Activated gamma-delta T cell treated with Interleukin-2 at 50 U/mL for 16 hours (primary cell): ENCODE measurements at regions not wholly inside any gene's neighbourhood (a gene's known extent, or its start where the extent isn't known, plus 50 kb on each side); places are given as distances from the start of the nearest gene placed in this dataset.
"Not testable (repeated sequence)": the region's sequence is repeated elsewhere in the genome, so short reads cannot be mapped to it uniquely, and the experiment has no call there.

ENCODE experiments used
- DNase-seq: peaks from one replicate; pipeline ENCODE4 v3.0.0-alpha.2; 2020

DNA sequence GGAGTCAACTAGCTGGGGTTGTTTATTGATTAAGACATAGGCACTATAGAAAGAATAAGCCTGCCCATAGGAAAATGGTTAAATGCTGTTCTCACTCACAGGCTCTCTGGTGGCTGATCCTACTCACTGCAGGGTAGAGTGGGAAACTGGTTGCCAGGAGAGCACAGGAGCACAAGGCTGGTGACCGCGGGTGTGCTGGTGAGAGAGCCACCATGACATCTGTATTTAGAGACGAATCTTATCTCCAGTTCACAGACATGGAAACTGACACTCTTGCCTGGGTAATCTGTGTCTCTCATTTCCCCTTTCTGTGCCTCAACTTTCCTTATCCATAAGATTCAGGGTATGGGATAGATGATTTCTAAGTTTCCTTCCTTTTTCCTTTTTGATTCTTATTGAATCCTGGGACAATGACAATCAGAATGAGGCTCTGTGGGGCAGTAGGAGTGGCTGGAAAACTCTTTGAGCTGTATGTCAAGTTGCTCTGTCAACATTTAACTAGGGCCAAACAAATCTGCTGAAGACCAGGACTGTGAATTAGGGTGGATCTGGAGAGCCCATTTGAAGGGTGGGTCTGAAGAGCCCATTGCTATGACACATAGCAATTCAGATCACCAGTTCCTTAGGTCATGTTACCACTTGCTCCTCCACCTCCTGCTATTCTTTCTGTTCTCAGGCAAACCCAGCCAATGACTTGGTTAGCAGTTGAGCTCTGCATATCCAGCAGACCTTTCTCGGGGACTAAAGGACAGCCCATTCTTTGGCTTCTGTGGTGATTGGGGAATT, 286.1 kb upstream of the TBL1XR1 start:
- no peak for DNase-seq

DNA sequence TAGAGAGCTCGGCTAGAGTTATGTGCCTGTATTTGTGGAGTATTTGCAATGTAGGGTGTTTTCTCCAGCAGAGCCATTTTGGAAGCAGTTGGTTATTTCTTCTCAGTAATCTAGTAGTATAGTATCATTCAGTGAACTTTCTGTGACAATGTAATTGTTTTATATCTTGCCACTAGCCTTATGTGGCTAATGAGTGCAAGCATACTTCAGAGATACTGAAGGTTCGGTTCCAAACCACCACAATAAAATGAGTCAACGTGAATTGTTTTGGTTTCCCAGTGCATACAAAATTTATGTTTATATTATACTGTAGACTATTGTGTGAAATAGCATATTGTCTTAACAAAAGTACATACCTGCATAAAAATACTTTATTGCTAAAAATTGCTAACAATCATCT, 286.9 kb upstream of the TBL1XR1 start:
- DNase-seq, result no peak

- no peak for DNase-seq
Measured at GRCh38 chr3:177484926-177485325, 287.6 kb upstream of the TBL1XR1 start.

- no peak for DNase-seq
Measured at GRCh38 chr3:177487635-177488186, 290.4 kb upstream of the TBL1XR1 start.

GRCh38 chr3:177488740-177489139, 291.5 kb upstream of the TBL1XR1 start:
- DNase-seq, result no peak

GRCh38 chr3:177490626-177491025, 293.3 kb upstream of the TBL1XR1 start:
- no peak for DNase-seq

DNA sequence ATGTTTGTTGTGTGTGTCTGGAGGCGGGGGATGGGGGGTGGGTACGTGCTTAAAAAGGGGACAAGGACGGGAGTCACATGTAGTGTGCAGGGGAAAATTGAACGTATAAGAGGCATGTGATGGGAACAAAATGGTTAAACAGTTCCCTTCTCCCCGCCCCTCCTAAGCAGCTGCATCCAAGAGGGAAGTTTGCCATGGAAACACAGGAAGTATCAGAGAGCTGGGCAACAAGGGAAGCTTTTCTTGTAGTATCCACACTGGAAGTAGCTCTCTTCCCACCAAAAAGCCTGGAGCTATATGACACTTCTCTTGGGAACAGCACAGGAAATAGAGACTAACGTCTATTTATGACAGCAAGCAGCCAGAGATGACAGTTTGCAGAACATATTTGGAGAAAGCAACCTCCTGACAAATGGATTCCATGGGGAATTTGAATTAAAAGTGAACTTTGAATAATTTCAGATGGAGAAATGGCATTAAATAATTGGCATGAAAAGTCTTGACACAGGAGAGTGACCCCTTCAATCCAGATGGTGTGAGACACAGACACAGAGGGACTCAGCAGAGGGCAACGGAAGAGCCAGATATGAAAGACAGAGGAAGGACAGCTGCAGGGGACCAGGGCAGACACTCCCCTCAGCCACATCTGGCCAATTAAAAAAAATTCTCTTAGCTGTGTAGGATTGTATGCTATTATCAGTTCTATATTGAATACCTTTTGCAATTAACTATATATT, 294.2 kb upstream of the TBL1XR1 start:
- DNase-seq, result no peak

- no peak for DNase-seq
Measured at GRCh38 chr3:177493091-177493490, 295.8 kb upstream of the TBL1XR1 start.

DNA sequence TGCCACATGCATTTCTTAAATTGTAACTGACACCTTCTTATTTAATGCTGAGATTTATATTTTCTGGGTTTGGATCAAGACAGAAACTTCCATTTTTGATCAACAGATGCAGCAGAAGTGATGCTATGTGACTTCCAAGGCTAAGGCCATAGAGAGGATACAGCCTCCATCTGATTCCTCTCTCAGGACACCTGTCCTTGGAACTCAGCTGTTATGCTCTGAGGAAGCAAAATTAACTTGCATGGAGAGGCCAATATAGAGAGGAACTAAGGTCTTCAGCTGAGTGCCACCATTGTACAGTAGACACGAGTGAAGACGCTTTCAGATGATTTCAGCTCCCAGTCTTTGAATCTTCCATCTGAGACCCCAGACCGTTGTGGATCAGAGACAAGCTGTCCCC, 296.9 kb upstream of the TBL1XR1 start:
- DNase-seq, result no peak

- DNase-seq, result no peak
Measured at GRCh38 chr3:177495566-177495965, 298.3 kb upstream of the TBL1XR1 start.

GRCh38 chr3:177498037-177498857, 301.0 kb upstream of the TBL1XR1 start:
- no peak for DNase-seq

GRCh38 chr3:177499039-177499438, 301.8 kb upstream of the TBL1XR1 start:
- DNase-seq, result not testable (repeated sequence)

DNA sequence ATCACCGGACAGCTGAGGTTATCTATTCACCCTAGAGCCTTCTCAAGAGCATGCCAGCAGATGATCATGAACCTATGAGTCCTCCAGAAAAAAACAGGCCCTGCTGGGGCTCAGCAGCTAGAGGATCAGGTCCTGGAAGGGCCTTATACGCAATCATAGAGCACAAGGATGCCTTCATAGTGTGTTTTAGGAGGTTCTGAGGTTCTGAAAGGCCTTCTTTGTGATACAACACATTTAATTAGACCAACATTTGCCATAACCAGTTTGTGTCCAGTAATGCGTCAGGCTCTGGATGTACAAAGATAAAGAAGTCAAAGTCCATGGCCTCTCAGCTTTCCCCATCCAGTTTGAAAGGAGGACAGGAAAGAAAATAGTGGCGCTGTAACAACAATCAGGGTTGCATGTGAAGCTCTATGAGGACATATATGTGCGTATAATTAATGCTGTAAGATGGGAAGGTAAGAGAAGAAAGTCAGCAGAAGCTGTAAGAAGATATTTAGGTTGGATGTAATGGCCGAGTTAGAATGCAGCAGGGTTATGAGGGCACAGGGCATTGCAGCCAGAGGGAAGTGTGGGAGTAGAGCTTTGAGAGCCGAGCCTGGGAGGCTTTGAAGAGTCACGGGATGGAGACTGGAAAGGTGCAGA, 302.6 kb upstream of the TBL1XR1 start:
- DNase-seq, result no peak

DNA sequence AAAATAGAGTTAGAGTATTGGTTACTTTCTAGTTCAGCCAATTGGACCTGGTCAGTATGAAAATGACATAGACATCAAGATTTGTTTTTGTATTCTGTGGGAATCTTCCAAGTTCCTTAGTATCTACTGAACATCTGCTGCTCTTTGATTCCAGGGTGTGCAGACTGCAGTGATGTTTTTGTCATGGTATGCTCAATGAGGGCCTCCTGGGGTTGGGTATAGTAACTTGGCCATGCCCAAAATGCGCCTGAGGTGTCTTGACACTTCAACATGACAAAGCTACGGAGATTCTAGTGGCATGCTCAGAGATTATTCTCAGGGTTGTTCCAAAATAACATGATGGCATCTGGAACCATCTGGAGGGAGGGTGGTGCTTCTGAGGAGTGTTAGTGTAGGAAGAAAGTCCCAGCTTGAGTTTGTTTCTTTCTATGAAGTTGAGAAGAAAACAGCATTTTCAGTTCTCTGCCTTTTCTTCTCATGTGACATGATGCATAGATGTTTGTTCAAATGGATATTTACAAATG, 313.5 kb upstream of the TBL1XR1 start:
- DNase-seq, result no peak

DNA sequence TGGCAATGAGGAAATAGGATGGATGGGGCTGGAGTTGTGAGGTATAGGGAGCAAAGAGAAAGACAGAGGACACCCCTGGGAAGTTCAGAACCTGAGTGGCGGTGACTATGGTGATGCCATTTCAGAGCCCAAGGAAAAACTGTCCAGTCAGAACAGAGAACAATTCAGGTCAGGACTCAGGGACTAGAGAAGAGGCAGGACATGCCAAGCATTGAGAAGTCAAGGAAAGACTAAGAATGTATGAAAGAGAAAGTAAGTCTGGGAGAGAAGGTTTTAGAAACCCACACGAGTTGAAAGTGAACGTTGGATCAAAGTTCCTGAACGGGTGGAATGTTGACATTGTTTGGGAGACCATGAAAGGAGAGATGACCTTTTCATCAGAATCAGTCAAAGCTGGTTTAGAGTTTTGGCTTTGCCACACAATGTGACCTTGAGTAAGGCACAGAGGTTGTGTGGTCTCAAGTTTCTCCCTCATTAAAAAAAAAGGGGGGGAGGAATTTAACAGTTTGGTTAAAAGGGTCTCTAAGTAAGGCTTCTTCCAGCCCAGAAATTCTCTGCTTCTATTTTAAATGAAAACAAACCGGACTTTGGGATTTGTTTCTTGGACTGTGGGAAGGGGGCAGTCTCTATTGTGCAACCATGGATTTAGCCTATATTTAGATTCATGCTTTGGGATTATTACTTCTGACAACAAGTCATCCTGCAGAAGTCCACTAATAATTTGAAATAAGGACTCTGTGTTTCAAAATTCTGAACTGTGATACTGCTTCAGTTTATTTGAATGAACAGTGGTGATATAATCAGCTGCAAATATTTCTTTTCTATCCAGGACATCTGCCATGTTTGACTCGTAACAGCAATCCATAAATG, 315.9 kb upstream of the TBL1XR1 start:
- DNase-seq, result no peak

DNA sequence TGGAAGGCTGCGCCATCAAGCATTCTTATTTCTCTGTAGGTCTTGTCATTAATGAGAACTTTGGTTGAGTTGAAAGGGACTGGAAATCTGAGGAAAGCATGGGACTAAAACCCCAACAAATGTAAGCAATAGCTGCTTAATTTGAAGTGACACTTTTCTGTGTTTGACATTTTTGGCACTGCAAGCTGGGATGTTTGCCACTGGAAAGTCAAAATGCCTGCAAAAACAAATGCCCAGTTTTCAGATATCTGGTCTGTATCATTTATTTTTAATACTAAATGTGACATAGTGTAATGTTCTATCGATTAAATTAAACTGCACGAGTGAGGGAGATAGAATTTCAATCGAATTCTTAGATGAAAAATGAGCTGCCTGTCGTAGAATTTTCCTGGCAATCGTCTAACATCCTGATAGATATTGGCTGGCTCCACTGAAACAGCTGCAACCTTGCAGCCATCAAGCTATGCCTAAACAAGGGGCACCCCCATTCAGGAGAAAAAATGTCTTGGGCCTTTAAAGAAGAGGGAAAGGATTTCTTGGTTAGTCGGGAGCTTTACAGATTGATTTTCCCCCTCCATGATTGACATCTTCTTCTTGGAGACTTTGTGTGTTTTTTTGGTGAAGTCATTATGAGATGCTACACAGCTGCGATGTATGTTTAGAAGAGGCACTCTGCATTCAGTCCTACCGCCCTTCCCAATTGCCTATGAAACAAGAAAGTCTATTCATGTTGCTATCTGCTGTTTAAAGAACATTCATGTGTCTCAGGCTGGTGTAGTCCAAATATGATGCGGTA, 316.7 kb upstream of the TBL1XR1 start:
- DNase-seq, result no peak

DNA sequence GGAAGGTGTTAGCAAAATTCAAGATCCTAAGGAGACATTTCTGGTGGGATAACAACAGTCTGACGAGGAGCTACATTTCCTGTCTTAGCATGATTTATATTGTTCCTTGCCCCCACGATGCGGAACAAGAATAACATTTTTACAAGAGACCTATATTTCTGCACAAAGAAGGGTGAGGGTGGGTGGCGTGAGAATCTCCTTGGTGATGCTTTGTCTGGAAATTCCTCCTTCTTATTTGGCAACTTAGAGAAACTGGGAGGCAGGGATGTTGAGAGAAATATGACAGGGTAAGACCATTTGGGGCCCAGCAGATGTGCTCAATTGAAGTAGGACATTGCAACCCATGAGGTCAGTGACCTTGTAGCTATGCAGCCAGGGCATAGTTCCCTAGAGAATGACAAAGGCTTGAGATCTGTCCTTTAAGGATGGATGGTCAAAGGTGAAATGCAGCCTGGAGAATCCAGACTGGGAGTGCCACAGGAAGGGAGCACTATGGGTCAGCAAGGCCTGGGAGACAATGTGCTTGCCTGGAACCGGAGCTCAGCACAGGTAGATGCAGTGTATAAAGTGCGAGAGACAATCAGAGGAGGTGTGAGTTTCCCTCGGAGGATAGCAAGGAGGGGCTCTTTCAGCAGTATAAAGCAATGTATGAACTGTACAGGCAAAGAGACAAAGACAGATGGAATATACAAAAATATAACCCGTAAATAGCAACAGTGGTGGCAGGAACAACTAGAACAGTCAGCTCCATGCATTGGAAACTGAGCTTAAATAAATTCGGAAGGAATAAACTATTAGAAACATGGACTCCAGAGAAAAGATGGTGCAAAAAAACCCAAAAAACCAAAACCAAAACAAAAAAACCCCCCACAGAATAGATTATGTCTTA, 317.6 kb upstream of the TBL1XR1 start:
- no peak for DNase-seq

DNA sequence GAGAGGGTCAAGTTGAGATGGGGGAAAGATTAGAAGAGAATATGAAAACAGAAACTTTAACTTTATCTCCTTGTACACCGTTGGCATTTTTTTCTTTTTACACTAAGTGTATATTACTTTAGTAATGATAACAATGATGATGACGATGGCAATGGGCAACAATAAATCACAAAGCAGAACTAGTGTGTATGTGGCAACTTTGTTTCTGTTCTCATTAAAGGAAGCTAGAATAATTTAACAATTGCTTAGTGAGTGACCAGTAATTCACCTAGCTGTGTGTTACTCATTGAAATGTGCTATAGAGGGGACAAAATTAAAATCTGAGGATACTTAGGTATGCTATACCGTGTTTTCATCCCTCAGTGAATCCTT, 318.5 kb upstream of the TBL1XR1 start:
- no peak for DNase-seq

DNA sequence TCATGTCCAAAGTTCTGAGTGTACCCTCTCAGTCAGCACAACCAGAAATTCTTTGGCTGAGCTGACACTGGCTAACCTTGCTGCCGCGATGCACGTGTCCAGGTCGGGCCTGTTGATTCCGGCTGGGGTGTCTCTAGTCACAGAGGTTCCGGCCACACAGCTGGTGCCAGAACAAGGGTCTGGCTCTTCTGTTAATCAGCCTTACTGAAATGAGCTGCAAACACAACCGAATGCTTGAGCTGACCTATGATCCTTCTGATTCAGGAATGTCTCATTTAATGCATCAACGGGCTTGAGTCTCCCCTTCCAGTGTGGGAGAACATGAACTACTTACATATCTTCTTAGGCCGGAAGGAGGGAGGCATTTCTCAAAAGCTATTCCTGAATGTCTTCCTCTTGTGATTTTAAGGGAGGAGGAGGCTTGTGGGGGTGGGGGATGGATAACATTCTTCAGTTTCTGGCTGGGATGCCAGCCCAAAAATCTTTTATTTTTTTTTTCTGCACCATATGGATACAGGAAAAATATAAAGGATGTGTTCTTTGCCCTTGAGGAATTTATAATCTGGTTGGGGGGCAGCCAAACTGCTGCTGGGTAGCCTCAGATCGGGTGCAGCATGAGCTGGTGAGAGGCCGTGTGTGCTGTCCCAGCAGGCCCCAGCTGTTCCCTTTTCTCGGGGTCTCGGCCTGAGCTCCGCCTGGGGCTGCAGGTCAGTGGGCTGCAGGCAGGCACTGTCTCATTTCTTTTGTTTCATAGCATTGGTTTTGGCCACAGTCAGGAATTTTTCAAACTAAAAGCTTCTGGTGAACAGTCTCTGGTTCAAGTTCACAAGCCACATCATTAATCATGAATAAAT, 319.1 kb upstream of the TBL1XR1 start:
- no peak for DNase-seq
